Stomach (tissue), 4 donors: ENCODE measurements at regions not wholly inside any gene's neighbourhood (a gene's known extent, or its start where the extent isn't known, plus 50 kb on each side); places are given as distances from the start of the nearest gene placed in this dataset.

Source experiments
- CTCF ChIP-seq, 7 experiments: fragments of 450-650 bp in 4 of 7; fragments of 200-600 bp in 3 of 7; sonication (generic) in 3 of 7; IDR thresholded peaks; one replicate each; pipeline ENCODE4 v1.5.1; 2016 to 2019; ENCODE audit warnings: antibody characterized with exemption in 7 of 7, control low read depth in 2 of 7, mild to moderate bottlenecking in 1 of 7
- EP300 ChIP-seq: sonication (generic); formaldehyde crosslinking; IDR thresholded peaks from one replicate; pipeline ENCODE4 v1.6.1; 2017; ENCODE audit warnings: antibody characterized with exemption
- POLR2A ChIP-seq, 4 donors: fragments of 450-650 bp; IDR thresholded peaks; one replicate each; pipeline ENCODE4 v1.6.1; 2016; ENCODE audit warnings: antibody characterized with exemption in 4 of 4, control low read depth in 2 of 4, mild to moderate bottlenecking in 1 of 4, moderate library complexity in 1 of 4
- POLR2AphosphoS5 ChIP-seq, 3 donors: sonication (generic); formaldehyde crosslinking; IDR thresholded peaks; one replicate each; pipeline ENCODE4 v1.6.1; 2016; ENCODE audit warnings: antibody characterized with exemption in 3 of 3

- no peak for TF ChIP-seq POLR2AphosphoS5 (IDR thresholded peaks at IDR 0.05)
- TF ChIP-seq CTCF (IDR thresholded peaks at IDR 0.05) = no peak
- no peak for TF ChIP-seq POLR2A (IDR thresholded peaks at IDR 0.05)
- no peak for TF ChIP-seq EP300
Observed at GRCh38 chr2:42929546-42930024, 137.2 kb upstream of the HAAO start.
